ENCODE measurements at regions not wholly inside any gene's neighbourhood (a gene's known extent, or its start where the extent isn't known, plus 50 kb on each side); places are given as distances from the start of the nearest gene placed in this dataset.
"Not testable (repeated sequence)": the region's sequence is repeated elsewhere in the genome, so short reads cannot be mapped to it uniquely, and the experiment has no call there.

GRCh38 chr6:126682440-126682839, 342.5 kb downstream of the CENPW start:
- no peak for DNase-seq

- DNase-seq: no peak
Observed at GRCh38 chr6:126685182-126685581, 345.3 kb downstream of the CENPW start.

GRCh38 chr6:126696921-126697693, 357.2 kb downstream of the CENPW start:
- no peak for DNase-seq

GRCh38 chr6:126698732-126699240, 358.9 kb downstream of the CENPW start:
- DNase-seq: no peak

GRCh38 chr6:126701676-126702560, 362.0 kb downstream of the CENPW start:
- peak in 1 of 3 donors; percentile 1 for DNase-seq

- DNase-seq: no peak
Observed at GRCh38 chr6:126716032-126716431, 376.1 kb downstream of the CENPW start.

GRCh38 chr6:126716826-126717509, 377.1 kb downstream of the CENPW start:
- no peak for DNase-seq

- DNase-seq: no peak
Observed at GRCh38 chr6:126718600-126719327, 378.8 kb downstream of the CENPW start.

- no peak for DNase-seq
Observed at GRCh38 chr6:126720304-126720703, 380.4 kb downstream of the CENPW start.

GRCh38 chr6:126721581-126722160, 381.8 kb downstream of the CENPW start:
- DNase-seq: no peak

- DNase-seq: no peak
Observed at GRCh38 chr6:126722411-126722810, 382.5 kb downstream of the CENPW start.

- DNase-seq: no peak
Observed at GRCh38 chr6:126723541-126724170, 383.7 kb downstream of the CENPW start.

- DNase-seq: no peak
Observed at GRCh38 chr6:126724821-126725220, 384.9 kb downstream of the CENPW start.

GRCh38 chr6:126726454-126726853, 386.5 kb downstream of the CENPW start:
- not testable (repeated sequence) for DNase-seq

- DNase-seq: no peak
Observed at GRCh38 chr6:126738146-126738545, 380.3 kb upstream of the RSPO3 start.

GRCh38 chr6:126738641-126739040, 379.8 kb upstream of the RSPO3 start:
- no peak for DNase-seq

GRCh38 chr6:126743076-126743475, 375.4 kb upstream of the RSPO3 start:
- DNase-seq: no peak

- no peak for DNase-seq
Observed at GRCh38 chr6:126747728-126748540, 370.5 kb upstream of the RSPO3 start.

- no peak for DNase-seq
Observed at GRCh38 chr6:126753606-126754005, 364.9 kb upstream of the RSPO3 start.

- no peak for DNase-seq
Observed at GRCh38 chr6:126761854-126762253, 356.6 kb upstream of the RSPO3 start.

GRCh38 chr6:126764104-126764503, 354.4 kb upstream of the RSPO3 start:
- DNase-seq: no peak

Data from suppressor macrophage treated with lipopolysaccharide for 1 hour (primary cell).